Testis (tissue), 2 donors: ENCODE measurements at regions not wholly inside any gene's neighbourhood (a gene's known extent, or its start where the extent isn't known, plus 50 kb on each side); places are given as distances from the start of the nearest gene placed in this dataset.

Experiments used
- DNase-seq: peaks from one replicate; pipeline ENCODE4 v3.0.0-alpha.2; 2019
- H3K27ac ChIP-seq, 2 donors: fragments of 200-600 bp; sonication (generic); one replicate each; pipeline ENCODE4 v1.5.1; 2019
- H3K27me3 ChIP-seq: fragments of 200-600 bp; sonication (generic); one replicate; pipeline ENCODE4 v1.5.1; 2019
- H3K36me3 ChIP-seq: fragments of 200-600 bp; sonication (generic); one replicate; pipeline ENCODE4 v1.5.1; 2017; ENCODE audit warnings: low read depth; ENCODE audit errors: missing control alignments
- H3K4me1 ChIP-seq: fragments of 200-600 bp; sonication (generic); one replicate; pipeline ENCODE4 v1.5.1; 2019
- H3K4me3 ChIP-seq, 2 donors: fragments of 200-600 bp; sonication (generic); one replicate each; pipeline ENCODE4 v1.5.1; 2017 to 2019
- H3K9me3 ChIP-seq: fragments of 200-600 bp; sonication (generic); one replicate; pipeline ENCODE4 v1.5.1; 2017
- POLR2A ChIP-seq: fragments of 450-650 bp; IDR thresholded peaks from one replicate; pipeline ENCODE4 v1.6.1; 2017; ENCODE audit warnings: antibody characterized with exemption, mild to moderate bottlenecking, moderate library complexity
- WGBS, 2 donors: methylation state at CpG; one replicate each; pipeline ENCODE4 v1.1.5; 2018; 5-methylcytosine and 5-hydroxymethylcytosine counted together
- intact Hi-C: fragments of 100-400 bp; cut with DNase I; formaldehyde crosslinking; loops from one replicate; pipeline ENCODE4 v1.15.1; 2023; ENCODE audit warnings: low total_unique reads
- TF ChIP-seq, protein P1 (sequence below), 3 experiments: fragments of 450-650 bp in 2 of 3; fragments of 200-600 bp in 1 of 3; sonication (generic) in 1 of 3; IDR thresholded peaks; one replicate each; pipeline ENCODE4 v1.5.1; 2016 to 2019; ENCODE audit warnings: antibody characterized with exemption in 3 of 3, mild to moderate bottlenecking in 2 of 3, moderate library complexity in 1 of 3

GRCh38 chr18:71850602-71851001 lies 693.5 kb downstream of the CBLN2 start:
- Histone ChIP-seq H3K4me3 (no peak overlapping the region), H3K4me1 (no peaks in the 10 kb centered on the region), H3K9me3 (no peaks in the 10 kb centered on the region), H3K27me3 (no peaks in the 10 kb centered on the region), H3K27ac (no peak overlapping the region), H3K36me3 (no peaks in the 10 kb centered on the region)
- 86 to 93% methylated on average over 1 of the region's 1 CpG for WGBS, 2 donors
- intact Hi-C loops, result no loop called here
- TF ChIP-seq, protein P1, sequence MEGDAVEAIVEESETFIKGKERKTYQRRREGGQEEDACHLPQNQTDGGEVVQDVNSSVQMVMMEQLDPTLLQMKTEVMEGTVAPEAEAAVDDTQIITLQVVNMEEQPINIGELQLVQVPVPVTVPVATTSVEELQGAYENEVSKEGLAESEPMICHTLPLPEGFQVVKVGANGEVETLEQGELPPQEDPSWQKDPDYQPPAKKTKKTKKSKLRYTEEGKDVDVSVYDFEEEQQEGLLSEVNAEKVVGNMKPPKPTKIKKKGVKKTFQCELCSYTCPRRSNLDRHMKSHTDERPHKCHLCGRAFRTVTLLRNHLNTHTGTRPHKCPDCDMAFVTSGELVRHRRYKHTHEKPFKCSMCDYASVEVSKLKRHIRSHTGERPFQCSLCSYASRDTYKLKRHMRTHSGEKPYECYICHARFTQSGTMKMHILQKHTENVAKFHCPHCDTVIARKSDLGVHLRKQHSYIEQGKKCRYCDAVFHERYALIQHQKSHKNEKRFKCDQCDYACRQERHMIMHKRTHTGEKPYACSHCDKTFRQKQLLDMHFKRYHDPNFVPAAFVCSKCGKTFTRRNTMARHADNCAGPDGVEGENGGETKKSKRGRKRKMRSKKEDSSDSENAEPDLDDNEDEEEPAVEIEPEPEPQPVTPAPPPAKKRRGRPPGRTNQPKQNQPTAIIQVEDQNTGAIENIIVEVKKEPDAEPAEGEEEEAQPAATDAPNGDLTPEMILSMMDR (IDR thresholded peaks at IDR 0.05), result no peak
- no peak for TF ChIP-seq POLR2A
- no peak for DNase-seq

DNA sequence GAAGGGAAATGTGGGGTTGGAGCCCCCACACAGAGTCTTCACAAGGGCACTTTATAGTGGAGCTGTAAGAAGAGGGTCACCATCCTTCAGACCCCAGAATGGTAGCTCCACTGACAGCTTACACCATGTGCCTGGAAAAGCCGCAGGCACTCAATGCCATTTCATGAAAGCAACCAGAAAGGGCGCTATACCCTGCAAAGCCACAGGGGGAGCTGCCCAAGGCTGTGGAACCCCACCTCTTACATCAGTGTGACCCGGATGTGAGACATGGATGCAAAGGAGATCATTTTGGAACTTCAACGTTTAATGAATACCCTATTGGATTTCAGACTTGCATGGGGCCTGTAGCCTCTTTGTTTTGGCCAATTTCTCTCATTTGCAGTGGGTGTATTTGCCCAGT lies 694.7 kb downstream of the CBLN2 start:
- DNase-seq, result no peak
- Histone ChIP-seq H3K9me3 (no peaks in the 10 kb centered on the region), H3K36me3 (no peaks in the 10 kb centered on the region), H3K4me3 (no peak overlapping the region), H3K27me3 (no peaks in the 10 kb centered on the region), H3K4me1 (no peaks in the 10 kb centered on the region), H3K27ac (no peak overlapping the region)
- TF ChIP-seq, protein P1 (IDR thresholded peaks at IDR 0.05), result no peak
- no peak for TF ChIP-seq POLR2A
- intact Hi-C loops, result no loop called here
- 71 to 83% methylated on average over 3 to 4 of the region's 4 CpGs for WGBS, 2 donors

GRCh38 chr18:71846716-71847115 lies 697.4 kb downstream of the CBLN2 start:
- WGBS, 2 donors, result 78 to 80% methylated on average over 2 of the region's 2 CpGs
- H3K9me3 ChIP-seq, result no peaks in the 10 kb centered on the region
- no peak for DNase-seq
- no peak overlapping the region for H3K27ac ChIP-seq
- no peaks in the 10 kb centered on the region for H3K27me3 ChIP-seq
- H3K36me3 ChIP-seq, result no peaks in the 10 kb centered on the region
- no peaks in the 10 kb centered on the region for H3K4me1 ChIP-seq
- no peak overlapping the region for H3K4me3 ChIP-seq
- no peak for TF ChIP-seq POLR2A
- TF ChIP-seq, protein P1 (IDR thresholded peaks at IDR 0.05), result no peak
- intact Hi-C loops, result no loop called here

DNA sequence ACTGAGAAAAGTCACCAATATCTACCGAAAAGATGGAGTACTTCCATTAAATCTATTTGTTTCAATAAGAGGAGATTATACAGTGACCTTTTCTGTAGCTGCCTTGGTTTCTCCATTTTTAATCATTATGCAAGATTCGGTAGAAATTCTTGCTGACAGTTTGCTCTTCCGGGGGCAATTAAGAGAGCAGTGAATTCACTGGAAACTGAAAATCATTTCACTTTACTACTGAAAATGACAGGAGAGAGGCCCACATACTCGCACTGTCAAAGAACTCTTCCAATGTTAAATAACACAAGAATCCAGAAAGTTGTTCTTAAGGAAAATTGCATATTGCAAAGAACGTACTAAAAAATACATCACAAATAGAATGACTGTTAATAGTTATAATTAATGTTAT lies 699.3 kb downstream of the CBLN2 start:
- Histone ChIP-seq H3K27me3 (no peaks in the 10 kb centered on the region), H3K4me3 (no peak overlapping the region), H3K9me3 (no peaks in the 10 kb centered on the region), H3K4me1 (no peaks in the 10 kb centered on the region), H3K36me3 (no peaks in the 10 kb centered on the region), H3K27ac (no peak overlapping the region)
- intact Hi-C loops, result no loop called here
- no peak for DNase-seq
- WGBS, 2 donors, result 59 to 60% methylated on average over 5 of the region's 5 CpGs
- TF ChIP-seq POLR2A, result no peak
- TF ChIP-seq, protein P1 (IDR thresholded peaks at IDR 0.05), result no peak

DNA sequence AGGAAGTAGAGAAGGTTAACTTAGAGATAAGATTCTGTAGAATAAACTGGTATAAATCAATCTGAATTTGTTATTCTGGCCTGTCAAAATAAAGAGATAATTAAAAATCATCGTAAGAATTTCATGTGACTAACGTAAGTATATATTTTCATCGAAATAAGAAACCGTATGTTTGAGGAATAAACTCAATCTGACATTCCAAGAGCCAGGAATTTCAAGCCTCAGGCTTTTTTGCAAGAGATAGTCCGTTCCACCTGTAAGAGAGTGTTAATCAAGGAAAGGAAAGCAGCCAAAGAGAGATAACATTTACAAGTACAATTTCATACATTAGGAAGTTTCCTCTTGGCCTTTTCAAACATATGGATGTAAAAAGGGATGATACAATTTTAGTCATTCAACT lies 701.5 kb downstream of the CBLN2 start:
- Histone ChIP-seq H3K4me3 (no peak overlapping the region), H3K4me1 (no peaks in the 10 kb centered on the region), H3K27me3 (no peaks in the 10 kb centered on the region), H3K36me3 (no peaks in the 10 kb centered on the region), H3K9me3 (no peaks in the 10 kb centered on the region), H3K27ac (no peak overlapping the region)
- 84% methylated on average over 5 of the region's 5 CpGs for WGBS, 2 donors
- intact Hi-C loops, result no loop called here
- no peak for DNase-seq
- TF ChIP-seq, protein P1 (IDR thresholded peaks at IDR 0.05), result no peak
- no peak for TF ChIP-seq POLR2A
